ENCODE measurements at regions not wholly inside any gene's neighbourhood (a gene's known extent, or its start where the extent isn't known, plus 50 kb on each side); places are given as distances from the start of the nearest gene placed in this dataset.

DNA sequence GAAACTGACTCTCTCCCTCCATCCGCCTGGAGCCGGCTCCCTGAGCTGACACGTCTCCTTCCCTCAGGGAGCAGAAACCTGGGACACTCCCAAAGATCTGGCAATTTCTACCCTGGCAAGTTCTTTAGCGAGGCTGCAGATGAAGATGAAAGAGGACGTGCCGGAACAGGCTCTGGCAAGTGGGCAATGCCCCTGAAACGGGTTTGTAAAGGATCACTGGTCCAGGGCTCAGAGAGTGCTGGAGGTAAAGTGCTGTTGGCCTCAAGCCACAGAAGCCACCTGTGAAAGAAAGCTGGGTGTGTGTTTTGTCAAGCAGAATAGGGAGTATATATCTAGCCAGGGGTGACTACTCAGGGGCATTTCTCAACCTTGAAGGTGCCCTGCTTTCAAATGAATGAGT is 131.4 kb upstream of the ATP6AP2 start:
- no peak for DNase-seq

DNA sequence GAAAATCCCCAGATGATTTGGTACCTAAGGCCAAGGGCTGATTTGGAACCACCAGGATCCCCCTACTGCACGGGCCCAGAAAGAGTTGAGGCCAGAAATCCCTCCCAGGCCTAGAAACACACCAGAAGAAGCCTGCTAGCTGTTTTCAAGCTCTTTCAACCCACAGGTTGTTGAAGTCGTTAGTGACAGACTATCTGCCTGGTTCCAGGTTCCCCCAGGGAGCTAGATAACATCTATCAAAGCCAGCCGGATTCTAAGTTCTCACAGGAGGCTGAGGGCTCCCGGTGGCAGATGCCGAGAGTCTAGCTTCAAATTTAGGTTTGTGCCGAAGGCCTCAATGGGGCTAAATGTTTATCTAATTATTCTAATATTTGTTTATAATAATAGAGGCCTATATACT is 132.0 kb upstream of the ATP6AP2 start:
- no peak for DNase-seq

- no peak for DNase-seq
Measured at GRCh38 chrX:40446921-40447320, 133.8 kb upstream of the ATP6AP2 start.

DNA sequence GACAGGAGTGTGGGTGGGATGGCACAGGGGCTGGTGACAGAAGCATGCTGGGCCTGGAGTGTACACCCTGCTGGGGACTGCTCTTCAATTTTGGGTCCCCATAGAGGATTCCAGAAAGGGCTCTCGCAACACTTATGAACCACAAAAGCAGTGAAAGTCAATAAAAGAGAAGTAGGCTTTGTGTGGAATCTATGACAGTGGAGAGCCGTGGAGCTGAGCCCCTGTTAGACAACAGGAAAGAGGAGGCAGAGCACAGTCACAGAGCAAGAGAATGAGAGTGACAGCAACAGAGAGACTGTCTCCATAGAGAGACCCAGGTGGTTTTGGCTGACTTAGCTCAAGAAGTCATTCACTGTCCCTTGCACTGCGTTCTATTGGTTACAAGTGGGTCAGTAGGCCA is 135.1 kb upstream of the ATP6AP2 start:
- DNase-seq, result no peak

DNA sequence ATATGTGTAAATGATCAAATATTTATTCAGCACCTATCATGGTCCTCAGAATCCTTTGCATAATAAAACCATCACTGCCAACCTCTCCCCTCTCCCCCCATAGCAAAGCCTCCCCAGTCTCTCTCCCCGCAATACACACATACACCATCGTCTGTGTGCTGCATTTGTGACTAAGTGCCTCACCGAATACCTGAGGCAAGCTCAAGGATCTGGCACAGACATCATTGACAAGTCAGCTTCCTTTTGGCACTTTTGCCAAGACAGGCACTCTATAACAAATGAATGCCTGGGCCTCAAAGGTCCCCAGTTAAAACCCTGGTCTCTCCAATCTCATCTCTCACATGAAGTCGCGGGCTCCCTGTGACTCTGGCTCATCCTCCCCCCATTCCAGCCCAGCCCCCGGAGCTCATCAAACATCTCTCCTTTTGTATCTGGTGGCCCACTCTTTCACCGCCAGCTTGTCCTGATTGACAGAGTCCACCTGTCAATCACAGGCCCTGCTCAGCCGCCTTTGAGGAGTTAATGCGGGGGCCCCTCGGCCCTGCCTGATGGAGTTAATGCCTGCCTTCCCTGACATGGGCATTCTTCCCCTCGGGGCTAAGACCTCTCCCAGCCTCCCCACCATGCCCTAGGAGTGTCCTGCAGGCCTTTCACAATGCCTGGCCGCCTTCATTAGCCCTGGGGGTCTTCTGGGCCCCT is 135.8 kb upstream of the ATP6AP2 start:
- no peak for DNase-seq

- DNase-seq, result no peak
Measured at GRCh38 chrX:40444133-40444532, 136.6 kb upstream of the ATP6AP2 start.

- no peak for DNase-seq
Measured at GRCh38 chrX:40440866-40441265, 139.9 kb upstream of the ATP6AP2 start.

DNA sequence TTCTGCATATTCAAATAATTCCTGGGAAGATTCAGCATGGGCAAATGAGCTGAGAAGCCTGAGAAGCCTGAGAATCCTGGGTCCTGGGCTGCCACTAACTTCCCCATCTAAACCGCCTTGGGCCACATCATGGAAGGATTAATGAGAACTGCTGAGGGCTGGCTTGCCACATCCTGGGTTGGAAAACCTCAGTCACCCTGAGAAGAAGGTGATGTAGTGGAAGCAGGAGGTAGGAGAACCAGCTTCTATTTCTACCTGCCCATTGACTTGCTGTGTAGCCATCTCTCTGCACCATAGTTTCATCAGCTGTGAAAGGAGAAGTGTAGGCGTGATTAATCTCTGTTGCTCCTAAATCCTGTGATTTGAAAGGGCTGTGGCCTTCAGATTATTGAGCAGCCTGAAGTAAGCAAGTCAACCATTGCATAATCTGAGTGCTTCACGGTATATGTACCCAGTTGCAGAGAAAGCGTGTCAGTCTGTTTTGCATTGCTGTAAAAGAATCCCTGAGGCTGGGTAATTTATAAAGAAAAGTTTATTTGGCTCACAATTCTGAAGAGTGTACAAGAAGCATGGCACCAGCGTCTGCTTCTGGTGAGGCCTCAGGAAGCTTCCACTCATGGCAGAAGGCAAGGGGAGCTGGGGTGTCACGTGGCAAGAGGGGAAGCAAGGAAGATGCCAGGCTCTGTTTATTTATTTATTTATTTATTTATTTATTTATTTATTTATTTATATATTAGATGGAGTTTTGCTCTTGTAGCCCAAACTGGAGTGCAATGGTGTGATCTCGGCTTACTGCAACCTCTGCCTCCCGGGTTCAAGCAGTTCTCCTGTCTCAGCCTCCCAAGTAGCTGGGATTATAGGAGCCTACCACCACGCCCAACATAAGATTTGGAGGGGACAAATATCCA is 140.9 kb upstream of the ATP6AP2 start:
- no peak for DNase-seq

DNA sequence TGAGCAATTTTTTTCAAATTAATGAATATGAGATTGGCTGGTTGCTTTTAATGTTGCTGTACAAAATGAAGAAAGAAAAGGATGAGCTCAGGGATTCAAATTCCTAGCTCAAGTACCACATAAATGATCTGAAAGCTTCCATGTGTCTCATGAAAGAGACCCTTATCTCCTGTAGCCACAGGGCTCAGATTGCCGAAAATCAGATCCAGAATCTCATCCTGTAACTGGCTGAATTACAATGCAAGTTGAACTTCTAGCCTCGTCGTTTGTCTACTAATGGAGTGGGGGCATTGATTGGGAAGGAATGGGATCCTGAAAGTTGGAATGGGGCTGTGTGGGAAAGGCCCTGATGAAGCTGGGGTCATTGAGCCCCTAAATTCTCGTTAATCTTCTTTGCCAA is 143.4 kb upstream of the ATP6AP2 start:
- no peak for DNase-seq

GRCh38 chrX:40434947-40435346 is 145.8 kb upstream of the ATP6AP2 start:
- no peak for DNase-seq

GRCh38 chrX:40434443-40434842 is 146.3 kb upstream of the ATP6AP2 start:
- no peak for DNase-seq

DNA sequence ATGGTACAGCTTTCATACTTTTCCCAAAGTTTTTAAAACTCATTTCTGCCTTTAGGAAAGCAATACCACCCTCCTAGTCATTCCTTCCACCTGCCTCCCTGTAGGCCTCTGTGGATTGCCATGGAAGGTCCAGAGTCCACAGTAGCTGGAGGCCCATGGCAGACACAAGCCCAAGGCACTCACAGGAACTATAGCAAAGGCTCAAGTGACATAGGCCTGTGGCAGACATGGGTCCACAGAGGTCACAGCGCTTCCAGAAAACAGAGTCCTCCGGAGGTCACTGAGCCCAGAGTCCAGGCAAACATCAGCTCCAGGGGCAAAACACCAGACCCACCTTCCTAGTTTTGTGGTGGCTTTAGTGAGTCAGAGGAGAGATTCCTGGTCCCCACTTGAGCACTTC is 147.6 kb upstream of the ATP6AP2 start:
- no peak for DNase-seq

DNA sequence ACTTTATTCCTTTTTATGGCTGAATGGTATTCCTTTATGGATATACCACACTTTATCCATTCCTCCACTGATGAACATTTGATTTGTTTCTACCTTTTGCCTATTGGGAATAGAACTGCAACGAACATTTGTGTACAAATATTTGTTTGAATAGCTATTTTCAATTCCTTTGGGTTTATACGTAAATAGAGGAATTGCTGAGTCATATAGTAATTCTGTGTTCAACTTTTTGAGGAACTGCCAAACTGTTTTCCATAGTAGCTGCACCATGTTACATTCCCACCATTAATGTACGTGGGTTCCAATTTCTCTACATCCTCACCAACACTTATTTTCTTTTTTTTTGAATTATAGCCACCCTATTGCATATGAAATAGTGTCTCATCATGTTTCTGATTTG is 156.5 kb upstream of the ATP6AP2 start:
- DNase-seq, result no peak

- DNase-seq, result no peak
Measured at GRCh38 chrX:40423299-40423698, 157.5 kb upstream of the ATP6AP2 start.

- no peak for DNase-seq
Measured at GRCh38 chrX:40422021-40422420, 158.7 kb upstream of the ATP6AP2 start.

- DNase-seq, result no peak
Measured at GRCh38 chrX:40420899-40421729, 159.7 kb upstream of the ATP6AP2 start.

DNA sequence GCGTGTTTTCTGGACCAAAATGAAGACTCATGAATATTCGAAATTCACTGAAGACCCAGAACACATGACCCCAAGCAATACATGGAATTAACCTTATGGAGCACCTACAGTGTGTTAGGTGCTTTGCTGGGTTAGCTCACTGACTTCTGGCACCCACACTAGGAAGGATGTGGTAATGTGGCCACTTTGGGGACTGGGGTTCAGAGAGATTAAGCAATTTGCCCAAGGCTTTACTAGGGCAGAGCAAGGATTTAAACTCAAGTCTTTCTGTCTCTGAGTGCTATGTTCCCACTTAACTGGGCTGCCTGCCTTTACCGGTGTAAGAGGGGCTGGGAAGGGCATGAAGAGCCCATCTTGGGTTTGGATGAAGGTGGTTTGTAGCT is 162.0 kb upstream of the ATP6AP2 start:
- DNase-seq, result no peak

GRCh38 chrX:40418146-40418812 is 162.5 kb upstream of the ATP6AP2 start:
- no peak for DNase-seq

GRCh38 chrX:40415675-40416074 is 165.1 kb upstream of the ATP6AP2 start:
- DNase-seq, result no peak

- no peak for DNase-seq
Measured at GRCh38 chrX:40414335-40414734, 166.4 kb upstream of the ATP6AP2 start.

DNA sequence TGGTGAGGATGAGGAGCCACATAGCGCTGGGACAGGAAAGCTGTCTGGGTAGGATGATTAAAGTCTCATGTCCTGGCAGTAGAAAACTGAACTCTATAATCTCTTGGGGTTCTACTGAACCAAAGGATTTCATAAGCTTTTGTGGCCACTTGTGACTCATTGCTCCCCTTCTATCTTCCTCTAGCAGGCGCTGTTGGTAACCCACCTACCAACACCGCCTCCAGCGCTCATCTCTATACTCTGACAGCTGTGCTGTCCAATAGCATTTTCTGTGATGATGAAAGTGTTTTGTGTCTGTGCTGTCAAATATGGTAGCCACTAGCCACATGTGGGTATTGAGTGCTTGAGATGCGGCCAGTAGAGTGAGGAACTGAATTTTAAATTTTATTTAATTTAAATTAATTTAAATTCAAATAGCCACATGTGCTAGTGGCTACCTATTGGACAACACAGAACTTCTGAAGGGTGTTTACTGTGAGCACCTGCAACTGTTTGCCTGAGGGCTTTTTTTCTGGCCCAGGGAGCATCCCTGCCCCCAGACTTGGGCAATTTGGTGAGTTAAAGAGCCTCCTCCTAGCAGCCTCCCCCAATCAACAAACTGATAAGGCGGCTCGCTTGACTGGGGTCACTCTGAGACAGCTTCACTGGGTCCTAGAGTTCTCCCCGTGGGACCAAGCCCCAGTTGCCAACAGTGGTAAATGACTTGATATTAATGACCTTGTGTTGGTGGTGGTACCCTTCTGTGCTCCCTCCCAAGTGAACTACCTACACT is 169.2 kb upstream of the ATP6AP2 start:
- no peak for DNase-seq

- no peak for DNase-seq
Measured at GRCh38 chrX:40410859-40411258, 169.9 kb upstream of the ATP6AP2 start.
